ENCODE measurements at regions not wholly inside any gene's neighbourhood (a gene's known extent, or its start where the extent isn't known, plus 50 kb on each side); places are given as distances from the start of the nearest gene placed in this dataset.
"Not testable (repeated sequence)": the region's sequence is repeated elsewhere in the genome, so short reads cannot be mapped to it uniquely, and the experiment has no call there.

DNA sequence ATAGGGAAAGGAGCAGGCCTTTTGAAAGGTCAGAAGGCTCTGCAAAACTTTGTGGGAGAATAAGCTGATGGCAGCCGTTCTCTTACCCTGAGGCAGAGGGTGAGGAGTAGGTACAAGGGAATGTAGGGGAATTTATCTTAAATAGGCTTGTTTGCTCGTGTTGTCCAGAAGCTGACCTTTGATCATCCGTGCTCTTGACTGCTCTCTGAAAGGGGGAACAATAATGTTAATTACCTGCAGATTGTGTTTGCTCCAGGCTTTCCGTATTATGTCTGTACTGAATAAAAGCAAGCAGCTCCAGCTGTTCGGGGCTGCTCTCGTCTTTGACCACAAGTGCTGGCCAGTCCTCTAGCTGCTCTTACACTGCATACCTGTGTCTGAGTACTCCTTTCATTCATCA is 116.3 kb downstream of the ZNF429 start:
- Mint-ChIP-seq H3K9me3 (ENCODE audit: unreplicated experiment) (peaks cover 23% of the 10 kb centered on the region), H3K4me3 (ENCODE audit: unreplicated experiment) (no peak overlapping the region), H3K4me1 (ENCODE audit: low read depth, unreplicated experiment) (no peaks in the 10 kb centered on the region), H3K27ac (ENCODE audit: unreplicated experiment) (no peak overlapping the region), H3K36me3 (ENCODE audit: insufficient read depth, unreplicated experiment) (peaks cover 5% of the 10 kb centered on the region), H3K27me3 (ENCODE audit: insufficient read depth, unreplicated experiment) (no peaks in the 10 kb centered on the region)
- no peaks in the 10 kb centered on the region for H3K4me1 ChIP-seq
- ChIA-PET CTCF (no interaction called here), POLR2A (no interaction called here)
- H3K4me3 ChIP-seq (ENCODE audit: low read depth, low read length): no peak overlapping the region
- DNase-seq: no peak
- TF ChIP-seq, protein P1, sequence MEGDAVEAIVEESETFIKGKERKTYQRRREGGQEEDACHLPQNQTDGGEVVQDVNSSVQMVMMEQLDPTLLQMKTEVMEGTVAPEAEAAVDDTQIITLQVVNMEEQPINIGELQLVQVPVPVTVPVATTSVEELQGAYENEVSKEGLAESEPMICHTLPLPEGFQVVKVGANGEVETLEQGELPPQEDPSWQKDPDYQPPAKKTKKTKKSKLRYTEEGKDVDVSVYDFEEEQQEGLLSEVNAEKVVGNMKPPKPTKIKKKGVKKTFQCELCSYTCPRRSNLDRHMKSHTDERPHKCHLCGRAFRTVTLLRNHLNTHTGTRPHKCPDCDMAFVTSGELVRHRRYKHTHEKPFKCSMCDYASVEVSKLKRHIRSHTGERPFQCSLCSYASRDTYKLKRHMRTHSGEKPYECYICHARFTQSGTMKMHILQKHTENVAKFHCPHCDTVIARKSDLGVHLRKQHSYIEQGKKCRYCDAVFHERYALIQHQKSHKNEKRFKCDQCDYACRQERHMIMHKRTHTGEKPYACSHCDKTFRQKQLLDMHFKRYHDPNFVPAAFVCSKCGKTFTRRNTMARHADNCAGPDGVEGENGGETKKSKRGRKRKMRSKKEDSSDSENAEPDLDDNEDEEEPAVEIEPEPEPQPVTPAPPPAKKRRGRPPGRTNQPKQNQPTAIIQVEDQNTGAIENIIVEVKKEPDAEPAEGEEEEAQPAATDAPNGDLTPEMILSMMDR (IDR thresholded peaks at IDR 0.05; ENCODE audit: insufficient read depth in 1 of 2, low read depth in 1 of 2, low read length in 1 of 2, severe bottlenecking in 1 of 2, unreplicated experiment in 1 of 2): no peak
- intact Hi-C loops (cut with micrococcal nuclease; ENCODE audit: unreplicated experiment): no loop called here
- H3K36me3 ChIP-seq (ENCODE audit: control insufficient read depth, insufficient read depth, low read length): no peaks in the 10 kb centered on the region
- no TSS peak for BruUV-seq (replicated peaks)
- H3K9me3 ChIP-seq: no peaks in the 10 kb centered on the region
- H3K27me3 ChIP-seq (replicated peaks; ENCODE audit: control insufficient read depth, insufficient read depth, low read length): no peaks in the 10 kb centered on the region

DNA sequence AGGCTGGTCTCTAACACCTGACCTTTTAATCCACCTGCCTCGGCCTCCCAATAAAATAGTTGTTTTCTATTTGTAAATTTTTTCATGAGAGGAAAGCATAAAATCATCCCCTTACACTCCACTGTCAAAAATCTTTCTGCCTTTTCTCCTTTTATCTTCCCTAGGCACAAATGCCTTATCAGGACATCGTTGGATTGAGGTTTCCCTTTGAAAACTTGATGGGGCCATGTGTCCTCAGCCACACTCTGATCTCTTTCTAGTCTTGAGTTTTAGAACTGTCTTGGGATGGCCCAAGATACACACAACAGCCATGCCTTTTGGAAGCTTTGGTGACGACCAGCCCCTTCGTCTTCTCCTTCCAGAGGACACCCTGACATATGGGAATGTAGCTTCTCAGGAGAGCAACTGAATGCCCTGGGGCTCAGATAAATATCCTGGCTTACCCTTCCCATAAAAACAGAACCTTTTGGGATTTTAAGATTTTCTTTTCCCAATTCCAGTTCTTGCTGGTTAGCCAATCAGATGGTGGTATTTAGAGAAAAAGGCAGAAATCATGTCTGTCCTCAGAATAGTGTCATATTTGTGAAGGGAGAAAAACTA is 112.4 kb downstream of the ZNF429 start:
- Histone ChIP-seq H3K4me1 (no peaks in the 10 kb centered on the region), H3K4me3 (ENCODE audit: low read depth, low read length) (no peak overlapping the region), H3K36me3 (ENCODE audit: control insufficient read depth, insufficient read depth, low read length) (no peaks in the 10 kb centered on the region), H3K27me3 (replicated peaks; ENCODE audit: control insufficient read depth, insufficient read depth, low read length) (no peaks in the 10 kb centered on the region), H3K9me3 (no peaks in the 10 kb centered on the region)
- ChIA-PET POLR2A (no interaction called here), CTCF (no interaction called here)
- Mint-ChIP-seq H3K27ac (ENCODE audit: unreplicated experiment) (no peak overlapping the region), H3K27me3 (ENCODE audit: insufficient read depth, unreplicated experiment) (no peaks in the 10 kb centered on the region), H3K4me1 (ENCODE audit: low read depth, unreplicated experiment) (no peaks in the 10 kb centered on the region), H3K9me3 (ENCODE audit: unreplicated experiment) (peaks cover 15% of the 10 kb centered on the region), H3K4me3 (ENCODE audit: unreplicated experiment) (no peak overlapping the region), H3K36me3 (ENCODE audit: insufficient read depth, unreplicated experiment) (peaks cover 5% of the 10 kb centered on the region)
- TF ChIP-seq, protein P1 (IDR thresholded peaks at IDR 0.05; ENCODE audit: insufficient read depth in 1 of 2, low read depth in 1 of 2, low read length in 1 of 2, severe bottlenecking in 1 of 2, unreplicated experiment in 1 of 2): no peak
- intact Hi-C loops (cut with micrococcal nuclease; ENCODE audit: unreplicated experiment): no loop called here
- no TSS peak for BruUV-seq (replicated peaks)
- DNase-seq: no peak

DNA sequence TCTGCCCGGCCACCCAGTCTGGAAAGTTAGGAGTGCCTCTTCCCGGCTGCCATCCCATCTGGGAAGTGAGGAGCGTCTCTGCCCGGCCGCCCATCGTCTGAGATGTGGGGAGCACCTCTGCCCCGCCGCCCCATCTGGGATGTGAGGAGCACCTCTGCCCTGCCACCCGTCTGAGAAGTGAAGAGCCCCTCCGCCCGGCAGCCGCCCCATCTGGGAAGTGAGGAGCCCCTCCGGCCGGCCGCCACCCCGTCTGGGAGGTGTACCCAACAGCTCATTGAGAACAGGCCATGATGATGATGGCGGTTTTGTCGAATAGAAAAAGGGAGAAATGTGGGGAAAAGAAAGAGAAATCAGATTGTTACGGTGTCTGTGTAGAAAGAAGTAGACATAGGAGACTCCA is 109.4 kb downstream of the ZNF429 start:
- H3K4me1 ChIP-seq; DNase-seq; H3K4me3 Mint-ChIP-seq (ENCODE audit: unreplicated experiment); H3K36me3 ChIP-seq (ENCODE audit: control insufficient read depth, insufficient read depth, low read length); H3K27me3 Mint-ChIP-seq (ENCODE audit: insufficient read depth, unreplicated experiment); H3K27ac Mint-ChIP-seq (ENCODE audit: unreplicated experiment); H3K4me3 ChIP-seq (ENCODE audit: low read depth, low read length); H3K27me3 ChIP-seq (replicated peaks; ENCODE audit: control insufficient read depth, insufficient read depth, low read length); H3K36me3 Mint-ChIP-seq (ENCODE audit: insufficient read depth, unreplicated experiment); H3K9me3 ChIP-seq; intact Hi-C loops (cut with micrococcal nuclease; ENCODE audit: unreplicated experiment); CTCF ChIA-PET; BruUV-seq (replicated peaks); H3K4me1 Mint-ChIP-seq (ENCODE audit: low read depth, unreplicated experiment); POLR2A ChIA-PET: not testable (repeated sequence)
- peaks cover 28% of the 10 kb centered on the region for H3K9me3 Mint-ChIP-seq (ENCODE audit: unreplicated experiment)

DNA sequence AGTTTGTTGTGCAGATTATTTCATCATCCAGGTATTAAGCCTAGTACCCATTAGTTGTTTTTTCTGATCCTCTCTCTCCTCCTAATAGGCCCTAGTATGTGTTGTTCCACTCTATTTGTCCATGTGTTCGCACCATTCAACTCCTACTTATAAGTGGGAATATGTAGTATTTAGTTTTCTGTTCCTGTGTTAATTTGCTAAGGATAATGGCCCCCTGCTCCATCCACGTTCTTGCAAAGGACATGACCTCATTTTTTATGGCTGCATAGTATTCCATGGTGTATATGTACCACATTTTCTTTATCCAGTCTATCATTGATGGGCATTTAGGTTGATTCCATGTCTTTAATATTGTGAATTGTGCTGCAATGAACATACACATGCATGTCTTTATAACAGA is 107.8 kb downstream of the ZNF429 start:
- H3K36me3 ChIP-seq (ENCODE audit: control insufficient read depth, insufficient read depth, low read length); H3K4me1 ChIP-seq; H3K36me3 Mint-ChIP-seq (ENCODE audit: insufficient read depth, unreplicated experiment); H3K27me3 Mint-ChIP-seq (ENCODE audit: insufficient read depth, unreplicated experiment); H3K4me3 Mint-ChIP-seq (ENCODE audit: unreplicated experiment); intact Hi-C loops (cut with micrococcal nuclease; ENCODE audit: unreplicated experiment); H3K4me1 Mint-ChIP-seq (ENCODE audit: low read depth, unreplicated experiment); H3K27ac Mint-ChIP-seq (ENCODE audit: unreplicated experiment); CTCF ChIA-PET; H3K27me3 ChIP-seq (replicated peaks; ENCODE audit: control insufficient read depth, insufficient read depth, low read length); DNase-seq; POLR2A ChIA-PET; H3K9me3 ChIP-seq; H3K4me3 ChIP-seq (ENCODE audit: low read depth, low read length); BruUV-seq (replicated peaks): not testable (repeated sequence)
- peaks cover 26% of the 10 kb centered on the region for H3K9me3 Mint-ChIP-seq (ENCODE audit: unreplicated experiment)

Measured in Caco-2 (cell line).